Spleen (tissue), 7 donors: ENCODE measurements at regions not wholly inside any gene's neighbourhood (a gene's known extent, or its start where the extent isn't known, plus 50 kb on each side); places are given as distances from the start of the nearest gene placed in this dataset.

ENCODE experiments used
- POLR2A ChIP-seq, 3 donors: fragments of 450-650 bp; IDR thresholded peaks; one replicate each; pipeline ENCODE4 v1.5.1; 2017; ENCODE audit warnings: antibody characterized with exemption in 3 of 3, mild to moderate bottlenecking in 1 of 3
- TF ChIP-seq, protein P1 (sequence below), 11 experiments: fragments of 200-600 bp in 7 of 11; fragments of 450-650 bp in 4 of 11; sonication (generic) in 4 of 11; IDR thresholded peaks in 8 of 11; conservative IDR thresholded peaks in 3 of 11; 1 replicate in 7 of 11; 2 replicates in 4 of 11; pipeline versions ENCODE4 v1.4.0 to v1.8.0; 2016 to 2021; ENCODE audit warnings: antibody characterized with exemption in 11 of 11, inconsistent platforms in 4 of 11, mild to moderate bottlenecking in 1 of 11
- donor health status: DM: no; HTN: no; CAD: no; lungs with moderate emphysema.
- donor health status: DM: no; HTN: no; CAD: no.
- donor health status: DM: no; HTN: no; CAD: no.

DNA sequence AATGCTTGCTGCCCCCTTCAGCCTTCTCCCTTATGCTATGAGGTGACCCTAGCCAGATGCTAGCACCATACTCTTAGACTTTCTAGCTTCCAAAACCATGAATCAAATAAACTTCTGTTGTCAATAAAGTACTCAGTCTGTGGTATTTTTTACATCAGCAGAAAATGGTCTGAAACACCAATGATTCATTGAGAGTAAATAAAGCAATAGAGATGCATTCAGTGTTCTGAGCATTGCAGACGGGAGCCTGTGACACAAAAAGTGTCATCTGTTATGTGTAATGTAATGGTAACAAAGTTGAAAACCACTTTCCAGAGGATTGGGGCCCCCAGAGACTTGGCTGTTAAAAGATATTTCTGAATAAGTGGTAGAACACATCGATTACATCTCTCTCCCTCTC is 758.0 kb upstream of the NRXN1 start:
- TF ChIP-seq, protein P1, sequence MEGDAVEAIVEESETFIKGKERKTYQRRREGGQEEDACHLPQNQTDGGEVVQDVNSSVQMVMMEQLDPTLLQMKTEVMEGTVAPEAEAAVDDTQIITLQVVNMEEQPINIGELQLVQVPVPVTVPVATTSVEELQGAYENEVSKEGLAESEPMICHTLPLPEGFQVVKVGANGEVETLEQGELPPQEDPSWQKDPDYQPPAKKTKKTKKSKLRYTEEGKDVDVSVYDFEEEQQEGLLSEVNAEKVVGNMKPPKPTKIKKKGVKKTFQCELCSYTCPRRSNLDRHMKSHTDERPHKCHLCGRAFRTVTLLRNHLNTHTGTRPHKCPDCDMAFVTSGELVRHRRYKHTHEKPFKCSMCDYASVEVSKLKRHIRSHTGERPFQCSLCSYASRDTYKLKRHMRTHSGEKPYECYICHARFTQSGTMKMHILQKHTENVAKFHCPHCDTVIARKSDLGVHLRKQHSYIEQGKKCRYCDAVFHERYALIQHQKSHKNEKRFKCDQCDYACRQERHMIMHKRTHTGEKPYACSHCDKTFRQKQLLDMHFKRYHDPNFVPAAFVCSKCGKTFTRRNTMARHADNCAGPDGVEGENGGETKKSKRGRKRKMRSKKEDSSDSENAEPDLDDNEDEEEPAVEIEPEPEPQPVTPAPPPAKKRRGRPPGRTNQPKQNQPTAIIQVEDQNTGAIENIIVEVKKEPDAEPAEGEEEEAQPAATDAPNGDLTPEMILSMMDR (IDR thresholded peaks at IDR 0.05 in 8 of 11, conservative IDR thresholded peaks at IDR 0.05 in 3 of 11): no peak
- TF ChIP-seq POLR2A (IDR thresholded peaks at IDR 0.05): no peak
